HCT116 (cell line): ENCODE measurements at regions not wholly inside any gene's neighbourhood (a gene's known extent, or its start where the extent isn't known, plus 50 kb on each side); places are given as distances from the start of the nearest gene placed in this dataset.

Experiments
- CTCF ChIP-seq, 3 experiments: fragments of 200-600 bp in 1 of 3; sonication (generic) in 1 of 3; IDR thresholded peaks in 2 of 3; conservative IDR thresholded peaks in 1 of 3; 2 replicates each; pipeline ENCODE4 v1.5.1; 2012 to 2017; ENCODE audit warnings: low read depth in 2 of 3, low read length in 2 of 3, antibody characterized with exemption in 1 of 3, borderline replicate concordance in 1 of 3, control low read depth in 1 of 3, mild to moderate bottlenecking in 1 of 3, mixed read lengths in 1 of 3, mixed run types in 1 of 3, moderate library complexity in 1 of 3; ENCODE audit not compliant: insufficient read depth in 1 of 3
- EZH2 ChIP-seq: fragments of 200-600 bp; sonication (generic); IDR thresholded peaks from 2 replicates; pipeline ENCODE4 v1.6.1; 2017; ENCODE audit warnings: antibody characterized with exemption, mixed run types
- EZH2phosphoT487 ChIP-seq: fragments of 200-600 bp; IDR thresholded peaks from 2 replicates; pipeline ENCODE4 v1.6.1; 2018; ENCODE audit warnings: antibody characterized with exemption, borderline replicate concordance
- MAX ChIP-seq: IDR thresholded peaks from 2 replicates; pipeline ENCODE4 v1.6.1; 2012
- POLR2A ChIP-seq: IDR thresholded peaks from 2 replicates; pipeline ENCODE4 v1.7.0; 2011; ENCODE audit warnings: borderline replicate concordance; ENCODE audit not compliant: insufficient read depth, insufficient read length; ENCODE audit errors: extremely low read depth
- POLR2AphosphoS5 ChIP-seq: IDR thresholded peaks from 2 replicates; pipeline ENCODE4 v1.6.1; 2011; ENCODE audit warnings: mild to moderate bottlenecking, low read depth, low read length, moderate library complexity
- RAD21 ChIP-seq: IDR thresholded peaks from 2 replicates; pipeline ENCODE4 v1.6.1; 2012; ENCODE audit warnings: low read depth, mild to moderate bottlenecking
- SIN3A ChIP-seq: IDR thresholded peaks from 2 replicates; pipeline ENCODE4 v1.6.1; 2012; ENCODE audit warnings: low read depth
- SP1 ChIP-seq: IDR thresholded peaks from 2 replicates; pipeline ENCODE4 v1.6.1; 2012; ENCODE audit warnings: low read depth
- ZNF274 ChIP-seq: fragments of 200-500 bp; sonication (Bioruptor generic); IDR thresholded peaks from 2 replicates; pipeline ENCODE4 v1.6.1; 2014; ENCODE audit warnings: mild to moderate bottlenecking, low read depth, low read length, inconsistent platforms

DNA sequence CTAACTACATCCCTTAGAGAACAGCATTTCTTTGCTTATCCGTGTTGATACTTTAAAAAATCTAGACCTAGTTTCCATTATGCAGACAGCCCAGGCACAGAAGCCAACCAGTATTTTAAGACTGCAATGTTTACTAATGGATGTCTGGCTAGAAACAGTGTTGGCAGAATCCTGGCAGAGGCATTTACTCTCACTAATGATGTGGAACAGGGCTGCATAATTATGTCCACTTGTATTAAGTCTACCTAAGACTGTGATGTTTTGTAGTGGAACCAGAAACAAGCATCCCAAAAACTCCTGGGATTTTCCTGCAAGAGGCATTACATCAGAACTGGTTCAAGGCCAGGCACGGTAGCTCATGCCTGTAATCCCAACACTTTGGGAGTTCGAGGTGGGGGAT lies 50.2 kb upstream of the PICALM start:
- TF ChIP-seq SIN3A (no peak), CTCF (IDR thresholded peaks at IDR 0.05 in 2 of 3, conservative IDR thresholded peaks at IDR 0.05 in 1 of 3; ENCODE audit: borderline replicate concordance in 1 of 3, insufficient read depth in 1 of 3, low read depth in 2 of 3, low read length in 2 of 3) (no peak), SP1 (no peak), POLR2A (no peak), POLR2AphosphoS5 (no peak), MAX (no peak), ZNF274 (no peak), RAD21 (no peak), EZH2 (no peak), EZH2phosphoT487 (no peak)
